Putamen (tissue), 1 donor: ENCODE measurements at regions not wholly inside any gene's neighbourhood (a gene's known extent, or its start where the extent isn't known, plus 50 kb on each side); places are given as distances from the start of the nearest gene placed in this dataset.
"Not testable (repeated sequence)": the region's sequence is repeated elsewhere in the genome, so short reads cannot be mapped to it uniquely, and the experiment has no call there.

Experiments
- DNase-seq: peaks from one replicate; pipeline ENCODE4 v3.0.0-alpha.2; 2016; ENCODE audit warnings: low spot score

- peak; percentile 7 for DNase-seq
Observed at GRCh38 chr4:9604031-9604892, 160.0 kb downstream of the DEFB131A start.

GRCh38 chr4:9604893-9605190 lies 160.6 kb downstream of the DEFB131A start:
- not testable (repeated sequence) for DNase-seq

- DNase-seq: no peak
Observed at GRCh38 chr4:9608300-9608699, 164.1 kb downstream of the DEFB131A start.

- not testable (repeated sequence) for DNase-seq
Observed at GRCh38 chr4:9610321-9610720, 166.1 kb downstream of the DEFB131A start.

GRCh38 chr4:9611101-9611500 lies 166.9 kb downstream of the DEFB131A start:
- DNase-seq: no peak

GRCh38 chr4:9636411-9636810 lies 145.0 kb upstream of the DRD5 start:
- not testable (repeated sequence) for DNase-seq

GRCh38 chr4:9659678-9660077 lies 121.8 kb upstream of the DRD5 start:
- DNase-seq: not testable (repeated sequence)

GRCh38 chr4:9660955-9661354 lies 120.5 kb upstream of the DRD5 start:
- DNase-seq: not testable (repeated sequence)

- DNase-seq: not testable (repeated sequence)
Observed at GRCh38 chr4:9670725-9671124, 110.7 kb upstream of the DRD5 start.

GRCh38 chr4:9677357-9677756 lies 104.1 kb upstream of the DRD5 start:
- DNase-seq: not testable (repeated sequence)

GRCh38 chr4:9679704-9680478 lies 101.5 kb upstream of the DRD5 start:
- DNase-seq: no peak

GRCh38 chr4:9683174-9683573 lies 98.3 kb upstream of the DRD5 start:
- DNase-seq: not testable (repeated sequence)

- DNase-seq: not testable (repeated sequence)
Observed at GRCh38 chr4:9685016-9685415, 96.4 kb upstream of the DRD5 start.

- DNase-seq: no peak
Observed at GRCh38 chr4:9685692-9686091, 95.7 kb upstream of the DRD5 start.

GRCh38 chr4:9690636-9691237 lies 90.7 kb upstream of the DRD5 start:
- not testable (repeated sequence) for DNase-seq

- peak; percentile 94 for DNase-seq
Observed at GRCh38 chr4:9691238-9692065, 90.0 kb upstream of the DRD5 start.

GRCh38 chr4:9692791-9693491 lies 88.5 kb upstream of the DRD5 start:
- not testable (repeated sequence) for DNase-seq

- not testable (repeated sequence) for DNase-seq
Observed at GRCh38 chr4:9694403-9694802, 87.0 kb upstream of the DRD5 start.

GRCh38 chr4:9695994-9696393 lies 85.4 kb upstream of the DRD5 start:
- DNase-seq: not testable (repeated sequence)

GRCh38 chr4:9696561-9696960 lies 84.9 kb upstream of the DRD5 start:
- DNase-seq: not testable (repeated sequence)

GRCh38 chr4:9702019-9702418 lies 79.4 kb upstream of the DRD5 start:
- not testable (repeated sequence) for DNase-seq
